GM12892 (cell line): ENCODE measurements at regions not wholly inside any gene's neighbourhood (a gene's known extent, or its start where the extent isn't known, plus 50 kb on each side); places are given as distances from the start of the nearest gene placed in this dataset.

Source experiments
- DNase-seq: peaks from one replicate; pipeline ENCODE4 v3.0.0; 2011; ENCODE audit not compliant: insufficient read length
- FAIRE-seq: peaks from 2 replicates; lab custom pipeline; 2011; peaks lifted over from hg19 to GRCh38; lab: Jason Lieb, UNC
- POLR2A ChIP-seq: IDR thresholded peaks from 2 replicates; pipeline ENCODE4 v1.6.1; 2011; ENCODE audit warnings: low read depth, low read length, control low read depth
- POLR2AphosphoS5 ChIP-seq: IDR thresholded peaks from 2 replicates; pipeline ENCODE4 v1.6.1; 2011; ENCODE audit warnings: low read depth, low read length, control low read depth
- TAF1 ChIP-seq: IDR thresholded peaks from 2 replicates; pipeline ENCODE4 v1.6.1; 2011; ENCODE audit warnings: low read depth, mild to moderate bottlenecking, control low read depth, low read length, borderline replicate concordance

GRCh38 chr3:162487138-162487537, 990.5 kb downstream of the OTOL1 start:
- TF ChIP-seq POLR2AphosphoS5 (no peak), TAF1 (no peak), POLR2A (no peak)
- no peak for DNase-seq
- FAIRE-seq: no peak

DNA sequence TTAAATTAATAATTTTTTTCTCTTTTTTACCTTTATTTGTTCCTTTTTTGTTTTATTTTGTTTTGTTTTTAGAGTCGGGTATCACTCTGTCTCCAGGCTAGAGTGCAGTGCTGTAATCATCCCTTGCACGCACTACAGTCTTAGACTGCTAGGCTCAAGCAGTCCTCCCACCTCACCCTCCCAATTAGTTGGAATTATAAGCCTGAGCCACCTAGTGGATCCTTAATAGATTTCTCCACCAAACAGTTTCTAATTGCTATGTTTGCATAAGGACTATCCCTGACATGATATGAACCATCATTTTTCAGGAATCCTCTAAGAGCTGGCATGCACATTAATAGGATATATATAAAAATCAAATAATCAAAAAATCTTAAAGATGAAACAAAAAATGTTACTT, 993.2 kb downstream of the OTOL1 start:
- FAIRE-seq: no peak
- TF ChIP-seq POLR2A (no peak), TAF1 (no peak), POLR2AphosphoS5 (no peak)
- no peak for DNase-seq

- DNase-seq: no peak
These were observed 995.3 kb downstream of the OTOL1 start for GRCh38 chr3:162491952-162492351.

GRCh38 chr3:162492446-162493081, 996.0 kb downstream of the OTOL1 start:
- TF ChIP-seq POLR2A: no peak
- no peak for TF ChIP-seq TAF1
- TF ChIP-seq POLR2AphosphoS5: no peak
- DNase-seq (no peak), FAIRE-seq (no peak)

More at GRCh38 chr3:162491952-162492351, 995.3 kb downstream of the OTOL1 start:
- FAIRE-seq: no peak
- no peak for TF ChIP-seq POLR2A
- no peak for TF ChIP-seq POLR2AphosphoS5
- TF ChIP-seq TAF1: no peak

- TF ChIP-seq POLR2AphosphoS5: no peak
- TF ChIP-seq POLR2A: no peak
- no peak for TF ChIP-seq TAF1
- no peak for DNase-seq
- no peak for FAIRE-seq
These were observed 1002.0 kb downstream of the OTOL1 start for GRCh38 chr3:162498626-162499025.

DNA sequence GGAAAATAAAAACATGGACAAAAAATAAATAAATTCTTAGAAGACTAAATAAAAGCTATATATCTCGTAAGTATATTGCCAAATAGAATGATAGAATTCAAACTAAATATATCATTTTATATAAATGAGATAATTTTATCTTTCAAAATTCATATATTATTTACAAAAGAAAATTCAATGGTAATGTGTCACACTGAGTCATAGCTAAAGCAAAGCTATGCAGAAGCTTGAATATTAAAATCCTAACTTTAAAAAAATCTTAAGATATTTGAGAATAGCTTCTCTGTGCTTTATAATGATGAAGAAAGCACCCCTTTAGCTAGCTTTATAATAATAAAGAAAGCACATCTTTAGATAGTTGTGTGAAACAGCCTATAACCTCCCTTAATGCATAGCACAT, 1010.8 kb downstream of the OTOL1 start:
- DNase-seq (no peak), FAIRE-seq (no peak)
- TF ChIP-seq POLR2A (no peak), POLR2AphosphoS5 (no peak), TAF1 (no peak)

GRCh38 chr3:162512488-162512887, 1015.9 kb downstream of the OTOL1 start:
- DNase-seq (no peak), FAIRE-seq (no peak)
- no peak for TF ChIP-seq POLR2A
- no peak for TF ChIP-seq TAF1
- no peak for TF ChIP-seq POLR2AphosphoS5

- no peak for DNase-seq
- FAIRE-seq: no peak
These were observed 1020.5 kb downstream of the OTOL1 start for GRCh38 chr3:162517110-162517509.

DNA sequence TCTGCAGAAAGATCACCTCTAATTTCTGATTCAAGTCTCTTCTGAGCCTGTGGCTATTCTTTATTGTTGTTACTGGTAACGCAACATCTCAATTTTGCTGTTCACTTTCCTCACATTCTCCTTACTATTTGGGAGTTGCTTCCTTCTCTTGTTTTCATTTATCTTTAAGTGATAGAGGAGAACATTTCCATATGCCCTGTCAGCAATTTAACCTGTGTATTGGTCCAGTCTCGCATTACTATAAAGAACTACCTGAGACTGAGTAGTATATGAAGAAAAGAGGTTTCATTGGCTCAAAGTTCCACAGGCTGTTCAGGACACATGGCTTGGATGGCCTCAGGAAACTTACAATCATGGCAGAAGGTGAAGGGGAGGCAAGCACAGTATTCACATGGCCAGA, 1025.1 kb downstream of the OTOL1 start:
- no peak for TF ChIP-seq TAF1
- no peak for DNase-seq
- FAIRE-seq: no peak

More at GRCh38 chr3:162517110-162517509, 1020.5 kb downstream of the OTOL1 start:
- TF ChIP-seq POLR2A (no peak), TAF1 (no peak), POLR2AphosphoS5 (no peak)

DNA sequence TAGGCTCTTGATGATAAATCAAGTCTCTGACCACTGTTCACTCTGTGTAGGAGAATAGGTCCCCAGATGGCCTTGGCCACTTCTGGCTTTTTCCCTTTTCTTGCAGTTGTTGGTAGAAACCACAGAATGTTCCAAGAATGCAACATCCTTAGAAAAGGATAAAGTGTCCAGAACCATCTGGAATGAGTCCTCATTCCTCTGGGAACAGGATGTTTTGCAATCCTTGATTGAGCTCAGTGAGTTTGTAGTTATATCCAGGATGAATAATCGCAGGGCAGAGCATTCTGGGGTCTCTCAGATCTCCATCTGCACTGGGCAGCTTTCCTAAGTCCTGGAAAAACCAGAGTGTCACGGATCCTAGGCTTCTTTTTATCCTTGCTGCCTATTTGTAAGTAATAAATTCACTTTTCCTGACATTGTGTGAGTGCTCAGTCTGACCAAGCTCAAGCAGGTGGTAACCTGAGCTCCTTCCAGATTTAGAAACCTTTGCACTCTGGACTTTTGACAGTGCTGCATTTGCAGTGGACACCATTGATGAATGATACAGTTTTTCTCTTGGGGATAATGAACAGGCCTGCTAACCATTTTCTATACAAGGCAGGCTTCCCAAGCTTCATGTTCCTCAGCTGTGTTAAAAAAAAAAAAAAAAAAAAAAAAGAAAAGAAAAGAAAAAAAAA, 1028.6 kb downstream of the OTOL1 start:
- DNase-seq: no peak
- no peak for FAIRE-seq

DNA sequence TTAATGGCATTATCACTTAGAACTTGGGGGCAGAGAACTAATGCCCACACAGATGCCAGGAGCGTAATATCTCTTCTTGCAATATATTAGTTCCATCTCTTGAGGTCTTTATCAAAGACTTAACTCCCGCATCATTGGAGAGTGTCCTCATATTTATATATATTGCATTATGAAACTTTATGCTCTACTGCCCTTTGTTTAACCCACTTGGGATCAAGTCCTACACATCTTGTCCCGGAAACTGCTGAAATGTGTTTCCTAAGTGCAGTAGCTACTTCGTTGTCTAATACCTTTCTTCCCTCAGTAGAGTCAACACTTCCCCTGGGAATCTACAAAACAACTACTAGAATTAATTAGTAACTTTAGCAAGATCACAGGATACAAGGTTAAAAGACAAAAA, 1029.2 kb downstream of the OTOL1 start:
- FAIRE-seq (no peak), DNase-seq (no peak)

More for the DNA sequence above, 1028.6 kb downstream of the OTOL1 start:
- no peak for TF ChIP-seq POLR2AphosphoS5
- TF ChIP-seq TAF1: no peak
- no peak for TF ChIP-seq POLR2A

DNA sequence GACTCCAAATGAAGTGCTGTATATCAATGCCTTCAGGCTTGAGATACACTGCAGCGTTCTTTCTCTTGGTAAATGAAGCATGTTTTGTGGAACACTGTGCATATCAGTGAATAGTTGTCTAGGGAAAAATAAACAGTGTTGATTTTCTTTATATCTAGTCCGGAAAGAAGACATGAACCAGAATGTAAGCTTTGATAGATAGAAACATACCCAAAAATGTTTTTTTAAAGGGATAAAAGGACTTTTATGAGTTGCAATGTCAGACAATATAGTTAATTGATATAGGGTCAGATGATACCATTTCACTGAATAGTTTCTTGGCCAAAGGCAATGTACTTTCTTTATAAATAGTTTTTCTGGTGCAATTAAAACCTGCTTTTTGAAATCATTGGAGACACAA, 1037.8 kb downstream of the OTOL1 start:
- DNase-seq: no peak
- TF ChIP-seq POLR2AphosphoS5 (no peak), TAF1 (no peak), POLR2A (no peak)

More for the DNA sequence above, 1029.2 kb downstream of the OTOL1 start:
- no peak for TF ChIP-seq POLR2AphosphoS5

More for the DNA sequence above, 1037.8 kb downstream of the OTOL1 start:
- FAIRE-seq: no peak
